ENCODE measurements at regions not wholly inside any gene's neighbourhood (a gene's known extent, or its start where the extent isn't known, plus 50 kb on each side); places are given as distances from the start of the nearest gene placed in this dataset.

GRCh38 chr17:13086142-13086769 lies 68.4 kb upstream of the ELAC2 start:
- DNase-seq = peak; percentile 85

DNA sequence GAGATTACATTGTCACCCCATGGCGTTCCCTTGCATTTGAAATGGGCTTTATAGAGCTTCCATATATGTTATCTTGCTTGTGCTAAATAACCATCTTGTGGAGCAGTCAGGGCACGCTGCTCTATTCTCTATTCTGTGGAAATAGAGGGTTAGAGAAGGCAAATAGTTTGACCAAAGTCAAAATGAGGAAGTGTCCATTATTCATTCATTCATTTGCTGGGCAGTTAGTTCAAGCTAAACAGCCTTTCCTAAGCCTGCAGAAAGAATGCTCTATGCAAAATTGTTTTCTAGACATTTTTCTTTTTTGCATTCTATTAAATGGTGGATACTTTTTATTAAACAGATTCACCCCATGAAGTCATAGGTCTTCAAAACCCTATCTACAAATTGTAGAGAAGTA lies 67.8 kb upstream of the ELAC2 start:
- no peak for DNase-seq

GRCh38 chr17:13084420-13084819 lies 66.6 kb upstream of the ELAC2 start:
- DNase-seq = no peak

- DNase-seq = no peak
Observed at GRCh38 chr17:13078591-13079385, 61.0 kb upstream of the ELAC2 start.

- peak; percentile 26 for DNase-seq
Observed at GRCh38 chr17:13076905-13077304, 59.1 kb upstream of the ELAC2 start.

DNA sequence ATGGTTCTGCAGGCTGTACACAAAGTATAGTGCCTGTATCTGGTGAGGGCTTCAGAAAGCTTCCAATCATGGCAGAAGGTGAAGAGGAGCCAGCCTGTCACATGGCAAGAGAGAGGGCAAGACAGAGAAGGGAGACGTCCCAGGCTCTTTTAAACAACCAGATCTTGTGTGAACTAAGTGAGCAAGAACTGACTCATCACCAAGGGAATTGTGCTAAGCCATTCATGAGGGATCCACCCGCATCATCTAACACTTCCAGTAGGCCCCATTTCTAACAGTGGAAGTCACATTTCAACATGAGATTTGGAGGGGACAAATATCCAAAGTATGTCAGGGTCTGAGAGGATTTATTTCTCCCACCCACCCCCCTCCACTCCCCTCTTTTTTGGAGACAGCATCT lies 56.2 kb upstream of the ELAC2 start:
- DNase-seq = no peak

DNA sequence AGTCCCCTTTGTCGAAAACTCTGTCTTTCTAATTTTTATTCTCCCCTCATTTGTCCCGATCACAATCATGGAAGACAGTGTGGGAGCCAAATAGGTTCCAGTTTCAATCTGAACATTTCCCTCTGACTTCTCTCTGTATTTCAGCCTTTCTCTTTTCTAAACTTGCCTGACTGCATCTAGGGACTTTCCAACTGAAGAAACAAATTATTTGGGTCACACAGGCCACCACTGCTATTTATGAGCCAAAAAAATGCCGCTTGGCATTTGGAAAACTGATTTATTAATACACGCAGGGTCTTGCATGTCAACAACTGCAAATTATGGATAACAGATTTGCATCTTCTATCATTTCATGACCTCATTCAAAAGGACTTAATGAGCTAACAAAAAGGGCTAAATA lies 55.2 kb upstream of the ELAC2 start:
- no peak for DNase-seq

DNA sequence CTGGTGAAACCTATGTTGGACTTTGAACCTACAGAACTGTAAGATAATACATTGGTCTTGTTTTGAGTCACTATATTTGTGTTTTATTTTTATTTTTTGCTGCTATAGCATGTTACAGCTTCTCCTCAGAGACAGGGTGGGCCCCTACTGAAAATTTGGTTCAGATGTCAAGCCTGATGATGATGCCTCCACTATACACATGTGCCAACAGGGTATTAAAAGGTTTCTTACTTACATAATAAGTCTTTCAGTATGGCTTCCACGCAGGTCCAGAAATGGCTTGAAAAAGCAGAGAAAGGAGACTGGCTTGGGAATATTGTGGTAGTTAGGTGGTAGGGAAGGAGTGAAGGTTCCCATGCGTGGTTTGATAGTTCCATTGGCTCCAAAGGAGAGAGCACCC lies 52.9 kb upstream of the ELAC2 start:
- DNase-seq = no peak

DNA sequence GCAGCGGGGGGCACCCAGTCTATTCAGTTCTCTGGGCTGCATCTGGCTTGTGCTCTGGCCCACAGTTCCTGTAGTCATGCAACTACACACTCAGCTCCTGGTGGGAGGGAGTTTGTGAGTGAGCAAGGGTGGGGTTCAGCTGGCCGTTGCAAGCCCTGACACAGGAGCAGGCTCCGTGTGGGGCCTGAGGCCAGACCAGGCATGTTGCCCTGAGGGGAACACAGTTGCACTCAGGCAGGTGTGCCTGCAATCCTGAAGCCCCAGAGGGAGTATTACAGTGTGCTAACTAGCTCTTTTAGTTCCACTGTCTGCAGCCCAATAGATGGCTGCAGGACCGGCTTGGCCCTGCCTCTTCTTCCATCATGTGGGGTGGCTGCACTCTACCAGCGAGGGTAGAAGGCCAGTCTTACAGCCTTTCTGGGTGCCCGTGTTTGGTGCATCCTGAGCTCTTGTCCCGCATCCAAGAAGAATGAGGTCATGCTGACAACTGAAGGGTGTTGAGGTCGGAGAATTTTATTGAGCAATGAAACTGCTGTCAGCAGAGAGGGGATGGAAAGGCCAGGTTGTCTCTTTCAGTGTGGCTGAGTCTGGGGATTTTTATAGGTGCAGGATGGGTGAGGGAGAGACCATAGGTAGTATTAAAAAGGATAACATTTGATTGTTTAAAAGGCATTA lies 49.9 kb upstream of the ELAC2 start:
- no peak for DNase-seq
